OCI-LY1 (cell line): ENCODE measurements at regions not wholly inside any gene's neighbourhood (a gene's known extent, or its start where the extent isn't known, plus 50 kb on each side); places are given as distances from the start of the nearest gene placed in this dataset.

Experiments
- H2AFZ ChIP-seq: fragments of 200-600 bp; sonication (generic), shearing (Covaris generic); 2 replicates; pipeline ENCODE4 v1.6.0; 2014; ENCODE audit warnings: antibody characterized with exemption, mild to moderate bottlenecking, low read length
- H3F3A ChIP-seq: fragments of 200-600 bp; sonication (generic), shearing (Covaris generic); 2 replicates; pipeline ENCODE4 v1.6.0; 2014; ENCODE audit warnings: mild to moderate bottlenecking, antibody characterized with exemption, low read length, moderate library complexity; ENCODE audit not compliant: insufficient read depth
- H3K27ac ChIP-seq: fragments of 200-600 bp; sonication (generic); 2 replicates; pipeline ENCODE4 v1.5.1; 2014; ENCODE audit warnings: low read length, mixed run types, mild to moderate bottlenecking, low read depth; ENCODE audit not compliant: poor library complexity, severe bottlenecking
- H3K27me3 ChIP-seq: fragments of 200-600 bp; sonication (generic); 2 replicates; pipeline ENCODE4 v1.6.0; 2014; ENCODE audit warnings: antibody characterized with exemption, mild to moderate bottlenecking, low read length, moderate library complexity; ENCODE audit not compliant: insufficient read depth
- H3K36me3 ChIP-seq: fragments of 200-600 bp; sonication (generic); 2 replicates; pipeline ENCODE4 v1.6.1; 2014; ENCODE audit warnings: mild to moderate bottlenecking, antibody characterized with exemption, low read length, moderate library complexity, mixed read lengths; ENCODE audit not compliant: insufficient read depth
- H3K4me1 ChIP-seq: fragments of 200-600 bp; sonication (generic); 2 replicates; pipeline ENCODE4 v1.5.1; 2014; ENCODE audit warnings: mild to moderate bottlenecking, low read length, moderate library complexity; ENCODE audit not compliant: insufficient read depth, severe bottlenecking
- H3K4me2 ChIP-seq: fragments of 200-600 bp; sonication (generic), shearing (Covaris generic); 2 replicates; pipeline ENCODE4 v1.6.1; 2014; ENCODE audit warnings: low read length
- H3K4me3 ChIP-seq: fragments of 200-600 bp; sonication (generic); 2 replicates; pipeline ENCODE4 v1.5.1; 2014; ENCODE audit warnings: low read length, low read depth, mild to moderate bottlenecking, mixed read lengths; ENCODE audit not compliant: poor library complexity, severe bottlenecking
- H3K79me2 ChIP-seq: fragments of 200-600 bp; shearing (Covaris generic); 2 replicates; pipeline ENCODE4 v1.6.1; 2016; ENCODE audit warnings: mixed run types, low read length, mixed read lengths; ENCODE audit not compliant: insufficient read depth
- H3K9ac ChIP-seq: fragments of 200-600 bp; sonication (generic), shearing (Covaris generic); 2 replicates; pipeline ENCODE4 v1.6.1; 2014; ENCODE audit warnings: mild to moderate bottlenecking, low read length, mixed read lengths
- H3K9me2 ChIP-seq: fragments of 200-600 bp; sonication (generic), shearing (Covaris generic); 2 replicates; pipeline ENCODE4 v1.6.1; 2014; ENCODE audit warnings: low read depth, mild to moderate bottlenecking, low read length, mixed read lengths
- H3K9me3 ChIP-seq: fragments of 200-600 bp; shearing (Covaris generic); 2 replicates; pipeline ENCODE4 v1.6.1; 2014; ENCODE audit warnings: low read length, mixed read lengths
- H4K20me1 ChIP-seq: fragments of 200-600 bp; sonication (generic), shearing (Covaris generic); 2 replicates; pipeline ENCODE4 v1.6.0; 2016; ENCODE audit warnings: mild to moderate bottlenecking, low read length; ENCODE audit not compliant: insufficient read depth
- CTCF ChIP-seq: fragments of 200-600 bp; sonication (generic), shearing (Covaris generic); IDR thresholded peaks from 2 replicates; pipeline ENCODE4 v1.5.1; 2017; ENCODE audit warnings: mild to moderate bottlenecking, antibody characterized with exemption, low read length, moderate library complexity, mixed read lengths
- EZH2 ChIP-seq: fragments of 200-600 bp; sonication (generic), shearing (Covaris generic); IDR thresholded peaks from 2 replicates; pipeline ENCODE4 v1.8.0; 2017; ENCODE audit warnings: borderline replicate concordance, mixed run types, mild to moderate bottlenecking, antibody characterized with exemption, low read length, moderate library complexity, mixed read lengths

- Histone ChIP-seq H3K79me2 (no peaks in the 10 kb centered on the region), H2AFZ (no peak overlapping the region), H3K4me2 (no peak overlapping the region), H3K9me2 (no peaks in the 10 kb centered on the region), H3K9ac (no peak overlapping the region), H4K20me1 (no peaks in the 10 kb centered on the region), H3K4me3 (no peak overlapping the region), H3K9me3 (no peaks in the 10 kb centered on the region), H3K27me3 (no peaks in the 10 kb centered on the region), H3F3A (no peaks in the 10 kb centered on the region), H3K27ac (no peak overlapping the region), H3K36me3 (no peaks in the 10 kb centered on the region), H3K4me1 (no peaks in the 10 kb centered on the region)
- TF ChIP-seq EZH2 (no peak), CTCF (no peak)
Measured at GRCh38 chr21:24280596-24280995, 1326.7 kb downstream of the MRPL39 start.

- H3K36me3 ChIP-seq, result no peaks in the 10 kb centered on the region
- no peaks in the 10 kb centered on the region for H3K27me3 ChIP-seq
- H3K4me1 ChIP-seq, result no peaks in the 10 kb centered on the region
- H3F3A ChIP-seq, result no peaks in the 10 kb centered on the region
- H3K27ac ChIP-seq, result no peak overlapping the region
- no peak overlapping the region for H3K4me3 ChIP-seq
- no peak overlapping the region for H3K4me2 ChIP-seq
- H4K20me1 ChIP-seq, result no peaks in the 10 kb centered on the region
- H3K9me3 ChIP-seq, result no peaks in the 10 kb centered on the region
- no peak overlapping the region for H2AFZ ChIP-seq
- no peaks in the 10 kb centered on the region for H3K9me2 ChIP-seq
- H3K9ac ChIP-seq, result no peak overlapping the region
- H3K79me2 ChIP-seq, result no peaks in the 10 kb centered on the region
- TF ChIP-seq EZH2 (no peak), CTCF (no peak)
Measured at GRCh38 chr21:24278711-24279110, 1328.6 kb downstream of the MRPL39 start.

- Histone ChIP-seq H3K9me2 (no peaks in the 10 kb centered on the region), H3K79me2 (no peaks in the 10 kb centered on the region), H3F3A (no peaks in the 10 kb centered on the region), H3K4me2 (no peak overlapping the region), H3K9me3 (no peaks in the 10 kb centered on the region), H4K20me1 (no peaks in the 10 kb centered on the region), H3K36me3 (no peaks in the 10 kb centered on the region), H3K27ac (no peak overlapping the region), H3K9ac (no peak overlapping the region), H3K4me3 (no peak overlapping the region), H3K27me3 (no peaks in the 10 kb centered on the region), H3K4me1 (no peaks in the 10 kb centered on the region), H2AFZ (no peak overlapping the region)
- no peak for TF ChIP-seq CTCF
- TF ChIP-seq EZH2, result no peak
Measured at GRCh38 chr21:24276204-24276603, 1331.1 kb downstream of the MRPL39 start.
